ENCODE measurements at regions not wholly inside any gene's neighbourhood (a gene's known extent, or its start where the extent isn't known, plus 50 kb on each side); places are given as distances from the start of the nearest gene placed in this dataset.

- no peak for TF ChIP-seq ZNF274 (IDR thresholded peaks at IDR 0.05; ENCODE audit: low read depth, low read length)
- no peak for TF ChIP-seq YY1 (IDR thresholded peaks at IDR 0.05; ENCODE audit: insufficient read depth, insufficient read length)
- no peak for TF ChIP-seq SUZ12 (IDR thresholded peaks at IDR 0.05; ENCODE audit: extremely low read depth, insufficient read depth, insufficient read length)
Measured at GRCh38 chr3:157820157-157820517, 286.1 kb downstream of the SHOX2 start.

Data from NT2/D1 (cell line).